ENCODE measurements at regions not wholly inside any gene's neighbourhood (a gene's known extent, or its start where the extent isn't known, plus 50 kb on each side); places are given as distances from the start of the nearest gene placed in this dataset.

DNA sequence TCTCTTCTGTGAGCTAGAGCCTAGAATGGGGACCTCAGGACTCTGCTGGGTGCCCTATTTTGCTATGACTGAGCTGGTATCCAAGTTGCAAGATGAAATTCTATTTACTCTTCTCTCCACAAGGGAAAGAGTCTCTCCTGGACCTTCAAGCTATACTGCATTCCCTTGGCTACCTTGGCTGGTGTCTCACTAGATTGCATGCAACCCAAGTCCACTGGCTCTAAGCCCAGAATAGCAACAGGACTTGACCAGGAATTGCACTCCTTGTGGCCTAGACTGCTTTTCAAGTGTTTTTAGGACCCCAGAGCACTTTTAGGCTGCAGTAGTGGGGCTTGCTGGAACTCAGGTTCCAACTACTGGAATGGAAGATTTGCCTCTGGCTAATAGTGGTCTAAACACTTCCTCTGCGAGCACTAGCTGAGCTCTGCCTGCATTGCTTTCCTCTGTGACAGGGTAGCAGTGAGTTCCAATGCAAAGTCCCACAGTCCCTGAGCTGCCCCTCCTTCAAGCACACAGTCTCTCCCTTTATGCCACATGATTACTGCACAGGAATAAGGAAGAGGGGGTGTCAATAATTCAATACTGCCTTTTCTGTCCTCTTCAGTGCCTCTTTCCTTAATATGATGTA lies 1009.1 kb upstream of the FLRT2 start (continued):
- TF ChIP-seq YY2 (tag by site-specific recombination; IDR thresholded peaks at IDR 0.05) (no peak), PRDM1 (tag by site-specific recombination; IDR thresholded peaks at IDR 0.05) (no peak), ZXDB (tag by site-specific recombination; IDR thresholded peaks at IDR 0.05) (no peak), ZNF501 (tag by site-specific recombination; IDR thresholded peaks at IDR 0.05) (no peak), ZNF202 (tag by site-specific recombination; IDR thresholded peaks at IDR 0.05; ENCODE audit: borderline replicate concordance) (no peak)

- TF ChIP-seq ZNF16 (tag by site-specific recombination; IDR thresholded peaks at IDR 0.05; ENCODE audit: low read depth) = no peak
- no peak for TF ChIP-seq ZNF114 (tag by site-specific recombination; IDR thresholded peaks at IDR 0.05)
- TF ChIP-seq, protein P1, sequence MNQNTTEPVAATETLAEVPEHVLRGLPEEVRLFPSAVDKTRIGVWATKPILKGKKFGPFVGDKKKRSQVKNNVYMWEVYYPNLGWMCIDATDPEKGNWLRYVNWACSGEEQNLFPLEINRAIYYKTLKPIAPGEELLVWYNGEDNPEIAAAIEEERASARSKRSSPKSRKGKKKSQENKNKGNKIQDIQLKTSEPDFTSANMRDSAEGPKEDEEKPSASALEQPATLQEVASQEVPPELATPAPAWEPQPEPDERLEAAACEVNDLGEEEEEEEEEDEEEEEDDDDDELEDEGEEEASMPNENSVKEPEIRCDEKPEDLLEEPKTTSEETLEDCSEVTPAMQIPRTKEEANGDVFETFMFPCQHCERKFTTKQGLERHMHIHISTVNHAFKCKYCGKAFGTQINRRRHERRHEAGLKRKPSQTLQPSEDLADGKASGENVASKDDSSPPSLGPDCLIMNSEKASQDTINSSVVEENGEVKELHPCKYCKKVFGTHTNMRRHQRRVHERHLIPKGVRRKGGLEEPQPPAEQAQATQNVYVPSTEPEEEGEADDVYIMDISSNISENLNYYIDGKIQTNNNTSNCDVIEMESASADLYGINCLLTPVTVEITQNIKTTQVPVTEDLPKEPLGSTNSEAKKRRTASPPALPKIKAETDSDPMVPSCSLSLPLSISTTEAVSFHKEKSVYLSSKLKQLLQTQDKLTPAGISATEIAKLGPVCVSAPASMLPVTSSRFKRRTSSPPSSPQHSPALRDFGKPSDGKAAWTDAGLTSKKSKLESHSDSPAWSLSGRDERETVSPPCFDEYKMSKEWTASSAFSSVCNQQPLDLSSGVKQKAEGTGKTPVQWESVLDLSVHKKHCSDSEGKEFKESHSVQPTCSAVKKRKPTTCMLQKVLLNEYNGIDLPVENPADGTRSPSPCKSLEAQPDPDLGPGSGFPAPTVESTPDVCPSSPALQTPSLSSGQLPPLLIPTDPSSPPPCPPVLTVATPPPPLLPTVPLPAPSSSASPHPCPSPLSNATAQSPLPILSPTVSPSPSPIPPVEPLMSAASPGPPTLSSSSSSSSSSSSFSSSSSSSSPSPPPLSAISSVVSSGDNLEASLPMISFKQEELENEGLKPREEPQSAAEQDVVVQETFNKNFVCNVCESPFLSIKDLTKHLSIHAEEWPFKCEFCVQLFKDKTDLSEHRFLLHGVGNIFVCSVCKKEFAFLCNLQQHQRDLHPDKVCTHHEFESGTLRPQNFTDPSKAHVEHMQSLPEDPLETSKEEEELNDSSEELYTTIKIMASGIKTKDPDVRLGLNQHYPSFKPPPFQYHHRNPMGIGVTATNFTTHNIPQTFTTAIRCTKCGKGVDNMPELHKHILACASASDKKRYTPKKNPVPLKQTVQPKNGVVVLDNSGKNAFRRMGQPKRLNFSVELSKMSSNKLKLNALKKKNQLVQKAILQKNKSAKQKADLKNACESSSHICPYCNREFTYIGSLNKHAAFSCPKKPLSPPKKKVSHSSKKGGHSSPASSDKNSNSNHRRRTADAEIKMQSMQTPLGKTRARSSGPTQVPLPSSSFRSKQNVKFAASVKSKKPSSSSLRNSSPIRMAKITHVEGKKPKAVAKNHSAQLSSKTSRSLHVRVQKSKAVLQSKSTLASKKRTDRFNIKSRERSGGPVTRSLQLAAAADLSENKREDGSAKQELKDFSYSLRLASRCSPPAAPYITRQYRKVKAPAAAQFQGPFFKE (tag by site-specific recombination; IDR thresholded peaks at IDR 0.05; ENCODE audit: borderline replicate concordance) = no peak
- TF ChIP-seq SCRT2 (tag by site-specific recombination; IDR thresholded peaks at IDR 0.05) = no peak
- no peak for TF ChIP-seq ZNF37A (tag by site-specific recombination; IDR thresholded peaks at IDR 0.05)
- no peak for TF ChIP-seq ZNF585B (tag by site-specific recombination; IDR thresholded peaks at IDR 0.05)
- no peak for TF ChIP-seq ZNF138 (tag by site-specific recombination; IDR thresholded peaks at IDR 0.05; ENCODE audit: borderline replicate concordance)
- TF ChIP-seq, protein P2, sequence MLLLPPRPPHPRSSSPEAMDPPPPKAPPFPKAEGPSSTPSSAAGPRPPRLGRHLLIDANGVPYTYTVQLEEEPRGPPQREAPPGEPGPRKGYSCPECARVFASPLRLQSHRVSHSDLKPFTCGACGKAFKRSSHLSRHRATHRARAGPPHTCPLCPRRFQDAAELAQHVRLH (tag by site-specific recombination; IDR thresholded peaks at IDR 0.05) = no peak
- no peak for TF ChIP-seq BCL6B (tag by site-specific recombination; IDR thresholded peaks at IDR 0.05)
- no peak for TF ChIP-seq ZNF521 (tag by site-specific recombination; IDR thresholded peaks at IDR 0.05)
- no peak for TF ChIP-seq TRIM28 (IDR thresholded peaks at IDR 0.05; ENCODE audit: borderline replicate concordance, low read length)
- TF ChIP-seq TCF7L2 (IDR thresholded peaks at IDR 0.05; ENCODE audit: borderline replicate concordance, low read depth, low read length) = no peak
- TF ChIP-seq MYNN (tag by site-specific recombination; IDR thresholded peaks at IDR 0.05; ENCODE audit: borderline replicate concordance) = no peak
- TF ChIP-seq ZNF677 (tag by site-specific recombination; IDR thresholded peaks at IDR 0.05) = no peak
- TF ChIP-seq ZNF280D (tag by site-specific recombination; IDR thresholded peaks at IDR 0.05) = no peak
- no peak for TF ChIP-seq PRDM1 (tag by site-specific recombination; IDR thresholded peaks at IDR 0.05)
- no peak for TF ChIP-seq ZBTB44 (tag by site-specific recombination; IDR thresholded peaks at IDR 0.05)
- Histone ChIP-seq H3K36me3 (ENCODE audit: control insufficient read depth in 2 of 2, insufficient read depth in 1 of 2, low read length in 2 of 2) (no peaks in the 10 kb centered on the region), H3K9me3 (ENCODE audit: control insufficient read depth, insufficient read depth, low read depth, low read length) (no peaks in the 10 kb centered on the region), H3K4me3 (ENCODE audit: low read depth, low read length) (no peak overlapping the region), H3K4me1 (ENCODE audit: control insufficient read depth, insufficient read depth, low read length) (0 out of 2 replicates have a peak, but pooled peaks cover 2% of the 10 kb centered on the region), H3K27ac (ENCODE audit: extremely low read depth, low read depth, low read length) (no peak overlapping the region)
- ChIA-PET CTCF (no interaction called here), POLR2A (no interaction called here)
These were observed 1006.2 kb upstream of the FLRT2 start for GRCh38 chr14:84523746-84524145.
